ENCODE measurements at regions not wholly inside any gene's neighbourhood (a gene's known extent, or its start where the extent isn't known, plus 50 kb on each side); places are given as distances from the start of the nearest gene placed in this dataset.

DNA sequence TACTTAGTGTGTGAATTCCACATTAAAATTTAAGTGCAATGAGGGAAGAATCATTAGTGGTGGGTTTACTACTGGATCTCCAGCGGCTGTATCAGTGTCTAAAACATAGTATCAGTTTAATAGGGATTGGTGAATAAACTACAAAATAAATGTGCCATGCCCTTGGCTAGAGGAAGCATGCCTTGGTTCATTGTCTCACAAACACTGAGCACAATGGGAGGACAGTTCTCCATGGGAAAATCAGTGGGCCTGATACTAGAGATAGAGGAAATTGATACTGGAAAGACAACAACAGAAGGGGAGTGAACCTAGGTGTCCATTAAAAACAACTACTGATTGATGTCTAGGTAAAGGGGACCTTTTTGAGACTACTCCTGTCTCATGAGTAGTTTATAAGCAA, 971.6 kb downstream of the SUCLG1 start:
- Histone ChIP-seq H3K9me3 (ENCODE audit: insufficient read depth, low read depth, low read length) (peaks cover 6% of the 10 kb centered on the region; the same call in 1 of the 2 replicates), H3K4me1 (ENCODE audit: insufficient read depth, low read length) (no peaks in the 10 kb centered on the region), H3K4me3 (ENCODE audit: low read length) (no peak overlapping the region), H3K9ac (ENCODE audit: low read depth, low read length) (no peak overlapping the region), H3K36me3 (ENCODE audit: insufficient read depth, low read length) (no peaks in the 10 kb centered on the region), H3K27me3 (ENCODE audit: insufficient read depth, low read length) (no peaks in the 10 kb centered on the region), H3K27ac (ENCODE audit: low read depth, low read length) (no peak overlapping the region)
- 86% methylated on average over 1 of the region's 1 CpG for WGBS

DNA sequence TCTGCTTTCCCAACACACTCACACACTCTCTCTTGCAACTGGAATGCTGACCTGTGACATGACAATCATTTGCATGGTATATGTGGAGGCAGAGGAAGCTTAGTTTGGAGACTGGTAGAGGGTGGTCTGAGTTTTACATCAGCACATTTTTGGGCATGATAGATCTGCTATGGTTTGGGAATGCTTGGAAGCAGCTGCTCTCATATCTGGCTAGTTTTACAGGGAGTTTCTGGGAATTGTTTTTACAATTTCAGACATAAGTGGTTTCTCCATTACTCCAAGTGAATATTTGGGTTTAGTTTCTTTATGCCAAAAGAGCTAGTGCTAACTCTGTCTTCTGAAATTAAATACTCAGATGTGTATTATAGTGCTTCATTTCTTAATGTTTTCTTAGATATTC, 977.6 kb downstream of the SUCLG1 start:
- H3K27me3 ChIP-seq (ENCODE audit: insufficient read depth, low read length) = no peaks in the 10 kb centered on the region
- H3K9me3 ChIP-seq (ENCODE audit: insufficient read depth, low read depth, low read length) = no peaks in the 10 kb centered on the region
- H3K9ac ChIP-seq (ENCODE audit: low read depth, low read length) = no peak overlapping the region
- H3K36me3 ChIP-seq (ENCODE audit: insufficient read depth, low read length) = no peaks in the 10 kb centered on the region
- no peak overlapping the region for H3K27ac ChIP-seq (ENCODE audit: low read depth, low read length)
- H3K4me1 ChIP-seq (ENCODE audit: insufficient read depth, low read length) = no peaks in the 10 kb centered on the region
- H3K4me3 ChIP-seq (ENCODE audit: low read length) = no peak overlapping the region

DNA sequence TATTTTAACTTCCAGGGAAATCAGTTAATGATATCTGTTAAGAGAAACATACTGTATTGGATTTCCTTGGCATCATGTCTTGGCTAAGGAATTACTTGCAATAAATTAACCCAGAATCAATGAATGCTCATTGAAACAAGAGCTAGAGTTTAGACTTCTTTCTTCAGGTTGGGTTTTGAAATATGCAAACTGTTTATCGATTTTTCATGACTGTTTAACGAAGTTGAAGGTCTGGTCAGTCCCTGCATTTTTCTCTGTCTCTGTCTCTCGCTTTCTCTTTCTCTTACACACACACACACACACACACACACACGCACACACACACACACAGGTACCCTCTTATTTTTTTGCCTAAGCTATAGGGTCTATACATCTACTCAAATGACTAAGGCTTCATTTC, 981.0 kb downstream of the SUCLG1 start:
- Histone ChIP-seq H3K9ac (ENCODE audit: low read depth, low read length) (no peak overlapping the region), H3K4me1 (ENCODE audit: insufficient read depth, low read length) (no peaks in the 10 kb centered on the region), H3K27ac (ENCODE audit: low read depth, low read length) (no peak overlapping the region), H3K27me3 (ENCODE audit: insufficient read depth, low read length) (no peaks in the 10 kb centered on the region), H3K36me3 (ENCODE audit: insufficient read depth, low read length) (no peaks in the 10 kb centered on the region), H3K9me3 (ENCODE audit: insufficient read depth, low read depth, low read length) (no peaks in the 10 kb centered on the region), H3K4me3 (ENCODE audit: low read length) (no peak overlapping the region)
- WGBS = 53% methylated on average over 4 of the region's 4 CpGs

DNA sequence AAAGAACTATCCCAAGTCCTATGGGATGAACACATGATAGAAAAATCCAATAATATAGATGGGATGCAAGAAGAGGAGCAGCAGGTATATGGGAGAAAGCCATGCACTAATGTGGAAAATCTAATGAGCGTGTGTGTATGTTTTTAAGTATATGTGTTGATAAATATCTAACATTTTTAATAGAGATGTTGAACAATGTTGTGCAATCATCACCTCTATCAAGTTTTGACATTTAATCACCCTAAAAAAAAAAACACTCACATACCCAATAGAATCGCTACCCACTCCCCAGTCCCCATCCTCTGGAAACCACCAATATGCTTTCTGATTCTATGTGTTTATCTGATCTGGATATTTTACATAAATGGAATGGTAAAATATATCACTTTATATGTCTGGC, 983.7 kb downstream of the SUCLG1 start:
- H3K36me3 ChIP-seq (ENCODE audit: insufficient read depth, low read length) = no peaks in the 10 kb centered on the region
- H3K4me3 ChIP-seq (ENCODE audit: low read length) = no peak overlapping the region
- no peaks in the 10 kb centered on the region for H3K27me3 ChIP-seq (ENCODE audit: insufficient read depth, low read length)
- H3K27ac ChIP-seq (ENCODE audit: low read depth, low read length) = no peak overlapping the region
- no peaks in the 10 kb centered on the region for H3K4me1 ChIP-seq (ENCODE audit: insufficient read depth, low read length)
- no peak overlapping the region for H3K9ac ChIP-seq (ENCODE audit: low read depth, low read length)
- WGBS = 100% methylated on average over 1 of the region's 2 CpGs
- no peaks in the 10 kb centered on the region for H3K9me3 ChIP-seq (ENCODE audit: insufficient read depth, low read depth, low read length)

DNA sequence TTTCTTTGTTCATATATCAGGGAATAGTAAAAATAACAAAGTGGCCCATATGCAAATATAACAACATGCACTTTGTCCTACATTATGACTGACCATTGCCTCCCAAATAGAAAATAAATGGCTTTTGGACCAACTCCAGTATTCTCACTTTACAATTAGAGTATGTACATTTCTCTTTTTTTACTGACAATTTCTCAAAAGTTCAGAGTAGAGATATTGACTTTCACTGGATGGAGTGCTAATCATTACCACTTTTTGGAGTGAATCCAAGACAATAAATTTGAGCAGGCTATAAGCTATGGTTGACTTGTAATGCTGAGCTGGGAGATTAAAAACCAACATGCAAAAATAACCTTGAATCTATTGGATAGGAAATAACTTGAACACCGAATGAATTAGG, 987.4 kb downstream of the SUCLG1 start:
- H3K9me3 ChIP-seq (ENCODE audit: insufficient read depth, low read depth, low read length) = no peaks in the 10 kb centered on the region
- H3K9ac ChIP-seq (ENCODE audit: low read depth, low read length) = no peak overlapping the region
- no peak overlapping the region for H3K27ac ChIP-seq (ENCODE audit: low read depth, low read length)
- H3K4me1 ChIP-seq (ENCODE audit: insufficient read depth, low read length) = no peaks in the 10 kb centered on the region
- H3K36me3 ChIP-seq (ENCODE audit: insufficient read depth, low read length) = no peaks in the 10 kb centered on the region
- H3K4me3 ChIP-seq (ENCODE audit: low read length) = no peak overlapping the region
- no peaks in the 10 kb centered on the region for H3K27me3 ChIP-seq (ENCODE audit: insufficient read depth, low read length)
- WGBS = 100% methylated on average over 1 of the region's 1 CpG

DNA sequence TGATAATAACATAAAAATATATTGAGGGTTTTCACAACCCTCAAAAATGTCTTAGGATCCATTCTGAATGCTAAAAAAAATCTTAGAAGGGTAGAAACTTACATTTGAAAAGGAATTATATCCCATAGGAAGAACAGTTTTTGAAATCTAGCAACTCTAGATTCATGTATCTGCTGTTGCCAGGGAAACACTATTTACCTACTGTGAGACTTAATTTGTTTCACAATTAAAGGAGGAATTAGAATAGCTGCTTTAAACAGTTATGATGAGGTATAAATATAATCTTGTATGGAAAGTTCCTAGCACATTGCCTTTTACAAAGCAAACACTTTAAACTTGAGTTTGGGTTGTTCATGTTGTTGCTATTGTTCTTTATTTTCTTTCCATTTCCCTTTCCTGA, 988.2 kb downstream of the SUCLG1 start:
- Histone ChIP-seq H3K9ac (ENCODE audit: low read depth, low read length) (no peak overlapping the region), H3K36me3 (ENCODE audit: insufficient read depth, low read length) (no peaks in the 10 kb centered on the region), H3K4me1 (ENCODE audit: insufficient read depth, low read length) (0 out of 2 replicates have a peak, but pooled peaks cover 7% of the 10 kb centered on the region), H3K27ac (ENCODE audit: low read depth, low read length) (no peak overlapping the region), H3K9me3 (ENCODE audit: insufficient read depth, low read depth, low read length) (no peaks in the 10 kb centered on the region), H3K4me3 (ENCODE audit: low read length) (no peak overlapping the region), H3K27me3 (ENCODE audit: insufficient read depth, low read length) (no peaks in the 10 kb centered on the region)

DNA sequence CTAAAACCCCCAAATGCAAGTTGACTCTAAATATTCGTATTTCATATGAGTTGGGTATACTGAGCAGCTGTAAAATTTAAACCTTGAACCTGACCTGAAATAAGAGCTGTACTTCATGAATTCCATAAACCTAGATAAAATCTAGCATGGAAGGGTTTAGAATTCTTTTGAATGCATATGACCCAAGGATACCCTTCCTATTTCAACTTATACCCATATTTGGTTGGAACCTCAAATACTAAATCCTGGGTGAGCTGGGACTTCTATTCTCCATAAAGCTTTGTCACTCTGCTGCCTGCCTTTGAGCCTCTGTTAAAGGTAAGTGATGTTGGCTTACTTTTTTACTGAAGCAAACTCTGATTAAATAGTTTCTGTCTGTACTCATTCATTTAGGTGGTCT, 994.6 kb downstream of the SUCLG1 start:
- Histone ChIP-seq H3K36me3 (ENCODE audit: insufficient read depth, low read length) (no peaks in the 10 kb centered on the region), H3K9ac (ENCODE audit: low read depth, low read length) (no peak overlapping the region), H3K9me3 (ENCODE audit: insufficient read depth, low read depth, low read length) (no peaks in the 10 kb centered on the region), H3K27me3 (ENCODE audit: insufficient read depth, low read length) (no peaks in the 10 kb centered on the region), H3K4me1 (ENCODE audit: insufficient read depth, low read length) (0 out of 2 replicates have a peak, but pooled peaks cover 8% of the 10 kb centered on the region), H3K4me3 (ENCODE audit: low read length) (no peak overlapping the region), H3K27ac (ENCODE audit: low read depth, low read length) (no peak overlapping the region)
- WGBS = no CpG with 5 or more reads among the region's 1 CpG

DNA sequence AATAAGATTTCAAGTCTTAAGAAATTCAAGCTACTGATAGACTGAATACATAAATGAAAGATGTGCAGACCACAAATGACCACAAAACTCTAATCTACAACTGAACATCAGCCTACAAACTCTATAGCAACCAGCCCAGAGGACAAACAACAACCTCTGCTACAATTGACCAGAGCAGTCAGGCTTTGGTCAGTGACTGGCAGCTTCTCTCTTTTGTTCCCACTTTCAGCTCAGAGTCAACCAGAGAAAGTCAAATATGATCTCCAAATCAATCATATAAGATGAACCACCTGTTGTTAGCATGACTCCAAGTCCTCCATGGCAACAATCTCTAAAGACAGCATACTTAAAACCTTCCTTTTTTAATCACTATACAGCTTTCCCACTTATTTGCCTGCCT, 996.2 kb downstream of the SUCLG1 start:
- no peaks in the 10 kb centered on the region for H3K9me3 ChIP-seq (ENCODE audit: insufficient read depth, low read depth, low read length)
- H3K4me1 ChIP-seq (ENCODE audit: insufficient read depth, low read length) = 0 out of 2 replicates have a peak, but pooled peaks cover 8% of the 10 kb centered on the region
- no peak overlapping the region for H3K4me3 ChIP-seq (ENCODE audit: low read length)
- no peak overlapping the region for H3K9ac ChIP-seq (ENCODE audit: low read depth, low read length)
- H3K36me3 ChIP-seq (ENCODE audit: insufficient read depth, low read length) = no peaks in the 10 kb centered on the region
- no peaks in the 10 kb centered on the region for H3K27me3 ChIP-seq (ENCODE audit: insufficient read depth, low read length)
- H3K27ac ChIP-seq (ENCODE audit: low read depth, low read length) = no peak overlapping the region

DNA sequence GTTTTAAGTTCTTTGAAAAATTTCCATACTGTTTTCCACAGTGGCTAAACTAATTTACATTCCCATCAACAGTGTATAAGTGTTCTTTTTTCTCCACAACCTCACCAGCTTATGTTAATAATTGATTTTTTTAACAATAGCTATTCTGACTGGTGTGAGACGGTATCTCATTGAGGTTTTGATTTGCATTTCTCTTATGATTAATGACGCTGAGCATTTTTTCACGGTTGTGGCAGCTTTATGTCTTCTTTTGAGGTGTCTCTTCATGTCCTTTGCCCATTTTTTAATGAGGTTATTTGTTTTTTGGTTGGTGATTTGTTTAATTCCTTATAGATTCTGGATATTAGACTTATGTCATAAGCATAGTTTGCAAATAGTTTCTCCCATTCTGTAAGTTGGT, 997.9 kb downstream of the SUCLG1 start:
- no peaks in the 10 kb centered on the region for H3K36me3 ChIP-seq (ENCODE audit: insufficient read depth, low read length)
- H3K4me3 ChIP-seq (ENCODE audit: low read length) = no peak overlapping the region
- no peaks in the 10 kb centered on the region for H3K9me3 ChIP-seq (ENCODE audit: insufficient read depth, low read depth, low read length)
- no peak overlapping the region for H3K9ac ChIP-seq (ENCODE audit: low read depth, low read length)
- 0 out of 2 replicates have a peak, but pooled peaks cover 4% of the 10 kb centered on the region for H3K4me1 ChIP-seq (ENCODE audit: insufficient read depth, low read length)
- no peaks in the 10 kb centered on the region for H3K27me3 ChIP-seq (ENCODE audit: insufficient read depth, low read length)
- H3K27ac ChIP-seq (ENCODE audit: low read depth, low read length) = no peak overlapping the region
- 92% methylated on average over 3 of the region's 3 CpGs for WGBS

DNA sequence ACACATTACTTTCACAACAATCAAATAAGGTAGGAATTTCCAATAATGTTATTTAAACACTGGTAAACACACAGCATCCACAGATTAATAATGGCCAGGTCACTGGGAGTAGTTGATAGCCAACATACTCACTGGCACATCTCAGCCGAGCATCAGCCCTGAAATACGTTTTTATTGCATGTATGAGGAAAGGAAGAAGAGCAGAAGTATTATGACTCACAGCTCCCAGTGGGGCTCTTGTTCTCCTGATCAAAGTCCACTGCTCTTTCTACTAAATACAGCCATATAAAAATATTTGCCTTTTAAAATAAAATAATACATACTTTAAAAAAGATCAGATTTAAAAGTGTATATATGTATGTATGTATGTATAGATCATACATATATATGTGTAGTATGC, 999.6 kb downstream of the SUCLG1 start:
- no peaks in the 10 kb centered on the region for H3K36me3 ChIP-seq (ENCODE audit: insufficient read depth, low read length)
- no peaks in the 10 kb centered on the region for H3K27me3 ChIP-seq (ENCODE audit: insufficient read depth, low read length)
- H3K27ac ChIP-seq (ENCODE audit: low read depth, low read length) = no peak overlapping the region
- WGBS = no CpG with 5 or more reads among the region's 2 CpGs
- H3K9ac ChIP-seq (ENCODE audit: low read depth, low read length) = no peak overlapping the region
- no peaks in the 10 kb centered on the region for H3K4me1 ChIP-seq (ENCODE audit: insufficient read depth, low read length)
- H3K4me3 ChIP-seq (ENCODE audit: low read length) = no peak overlapping the region
- H3K9me3 ChIP-seq (ENCODE audit: insufficient read depth, low read depth, low read length) = no peaks in the 10 kb centered on the region

DNA sequence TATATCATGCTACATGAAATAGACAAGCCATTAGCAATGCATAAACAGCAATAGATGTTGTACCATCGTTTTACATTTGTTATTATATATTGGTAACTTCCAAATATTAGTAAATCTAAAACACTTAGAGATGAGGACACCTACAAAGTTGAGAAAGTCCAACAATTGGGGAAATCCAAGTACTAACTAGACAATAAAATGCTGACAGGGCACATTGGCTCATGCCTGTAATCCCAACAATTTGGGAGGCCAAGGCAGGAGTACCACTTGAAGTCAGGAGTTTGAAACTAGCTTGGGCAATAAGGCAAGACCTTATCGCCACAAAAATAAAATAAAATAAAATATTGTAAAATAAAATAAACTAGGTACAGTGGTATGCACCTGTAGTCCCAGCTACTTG, 1023.1 kb downstream of the SUCLG1 start:
- no peaks in the 10 kb centered on the region for H3K9me3 ChIP-seq (ENCODE audit: insufficient read depth, low read depth, low read length)
- WGBS = no CpG with 5 or more reads among the region's 2 CpGs
- no peak overlapping the region for H3K4me3 ChIP-seq (ENCODE audit: low read length)

DNA sequence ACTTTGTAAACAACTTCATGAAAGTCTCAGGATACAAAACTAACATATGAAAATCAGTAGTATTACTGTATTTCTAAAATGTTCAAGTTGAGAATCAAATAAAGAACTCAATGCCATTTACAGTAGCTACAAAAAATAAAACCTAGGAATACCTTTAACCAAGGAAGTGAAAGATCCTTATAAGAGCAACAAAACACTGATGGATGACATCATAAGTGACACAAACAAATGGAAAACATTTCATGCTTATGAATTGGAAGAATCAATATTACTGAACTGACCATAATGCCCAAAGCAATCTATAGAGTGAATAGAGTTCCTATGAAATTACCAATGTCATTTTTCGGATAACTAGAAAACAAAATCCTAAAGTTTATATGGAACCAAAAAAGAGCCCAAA, 1038.1 kb downstream of the SUCLG1 start:
- Histone ChIP-seq H3K9me3 (ENCODE audit: insufficient read depth, low read depth, low read length) (peaks cover 17% of the 10 kb centered on the region), H3K4me1 (ENCODE audit: insufficient read depth, low read length) (no peaks in the 10 kb centered on the region), H3K36me3 (ENCODE audit: insufficient read depth, low read length) (no peaks in the 10 kb centered on the region), H3K27me3 (ENCODE audit: insufficient read depth, low read length) (no peaks in the 10 kb centered on the region), H3K4me3 (ENCODE audit: low read length) (no peak overlapping the region), H3K27ac (ENCODE audit: low read depth, low read length) (no peak overlapping the region), H3K9ac (ENCODE audit: low read depth, low read length) (no peak overlapping the region)
- 78% methylated on average over 1 of the region's 1 CpG for WGBS

More for the DNA sequence above, 1023.1 kb downstream of the SUCLG1 start:
- H3K27ac ChIP-seq (ENCODE audit: low read depth, low read length) = no peak overlapping the region
- no peaks in the 10 kb centered on the region for H3K27me3 ChIP-seq (ENCODE audit: insufficient read depth, low read length)
- H3K4me1 ChIP-seq (ENCODE audit: insufficient read depth, low read length) = no peaks in the 10 kb centered on the region
- no peaks in the 10 kb centered on the region for H3K36me3 ChIP-seq (ENCODE audit: insufficient read depth, low read length)
- H3K9ac ChIP-seq (ENCODE audit: low read depth, low read length) = no peak overlapping the region

All from HUES64 (cell line).